Muscle of arm (tissue), 1 donor: ENCODE measurements at regions not wholly inside any gene's neighbourhood (a gene's known extent, or its start where the extent isn't known, plus 50 kb on each side); places are given as distances from the start of the nearest gene placed in this dataset.

Experiments
- DNase-seq: peaks from one replicate; pipeline ENCODE4 v3.0.0-alpha.2; 2013

GRCh38 chr1:240672132-240672811, 60.3 kb upstream of the GREM2 start:
- DNase-seq = no peak

- no peak for DNase-seq
Measured at GRCh38 chr1:240667351-240667750, 55.4 kb upstream of the GREM2 start.

GRCh38 chr1:240666568-240667198, 54.7 kb upstream of the GREM2 start:
- no peak for DNase-seq

GRCh38 chr1:240663169-240663879, 51.4 kb upstream of the GREM2 start:
- DNase-seq = no peak
